ENCODE measurements at regions not wholly inside any gene's neighbourhood (a gene's known extent, or its start where the extent isn't known, plus 50 kb on each side); places are given as distances from the start of the nearest gene placed in this dataset.

DNA sequence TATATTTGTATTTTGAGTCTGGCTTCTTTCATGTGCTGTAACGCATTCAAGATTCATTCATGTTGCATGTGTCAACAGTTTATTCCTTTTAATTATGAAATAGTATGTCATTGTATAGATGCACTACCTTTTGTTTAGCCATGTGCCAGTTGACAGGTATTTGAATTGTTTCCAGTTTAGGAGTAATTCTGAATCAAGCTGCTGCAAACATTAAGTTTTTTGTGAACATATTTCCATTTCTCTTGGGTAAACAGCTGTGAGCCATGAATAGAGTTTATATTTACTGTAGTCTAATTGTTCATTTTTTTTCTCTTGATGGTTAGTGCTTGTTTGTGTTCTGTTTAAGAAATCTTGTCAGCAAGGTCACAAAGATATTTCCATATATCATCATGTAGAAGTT lies 142.4 kb upstream of the RIPOR2 start:
- Mint-ChIP-seq H3K27me3 (peaks cover 12% of the 10 kb centered on the region), H3K36me3 (no peaks in the 10 kb centered on the region), H3K4me3 (no peak overlapping the region), H3K9me3 (no peaks in the 10 kb centered on the region), H3K4me1 (ENCODE audit: unreplicated experiment) (no peaks in the 10 kb centered on the region), H3K27ac (no peak overlapping the region)
- TF ChIP-seq, protein P1, sequence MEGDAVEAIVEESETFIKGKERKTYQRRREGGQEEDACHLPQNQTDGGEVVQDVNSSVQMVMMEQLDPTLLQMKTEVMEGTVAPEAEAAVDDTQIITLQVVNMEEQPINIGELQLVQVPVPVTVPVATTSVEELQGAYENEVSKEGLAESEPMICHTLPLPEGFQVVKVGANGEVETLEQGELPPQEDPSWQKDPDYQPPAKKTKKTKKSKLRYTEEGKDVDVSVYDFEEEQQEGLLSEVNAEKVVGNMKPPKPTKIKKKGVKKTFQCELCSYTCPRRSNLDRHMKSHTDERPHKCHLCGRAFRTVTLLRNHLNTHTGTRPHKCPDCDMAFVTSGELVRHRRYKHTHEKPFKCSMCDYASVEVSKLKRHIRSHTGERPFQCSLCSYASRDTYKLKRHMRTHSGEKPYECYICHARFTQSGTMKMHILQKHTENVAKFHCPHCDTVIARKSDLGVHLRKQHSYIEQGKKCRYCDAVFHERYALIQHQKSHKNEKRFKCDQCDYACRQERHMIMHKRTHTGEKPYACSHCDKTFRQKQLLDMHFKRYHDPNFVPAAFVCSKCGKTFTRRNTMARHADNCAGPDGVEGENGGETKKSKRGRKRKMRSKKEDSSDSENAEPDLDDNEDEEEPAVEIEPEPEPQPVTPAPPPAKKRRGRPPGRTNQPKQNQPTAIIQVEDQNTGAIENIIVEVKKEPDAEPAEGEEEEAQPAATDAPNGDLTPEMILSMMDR (conservative IDR thresholded peaks at IDR 0.05): no peak
- no peak for DNase-seq (ENCODE audit: extremely low spot score, unreplicated experiment)

- peaks cover 10% of the 10 kb centered on the region for H3K27me3 Mint-ChIP-seq
- TF ChIP-seq, protein P1 (conservative IDR thresholded peaks at IDR 0.05): no peak
- H3K27ac Mint-ChIP-seq: no peak overlapping the region
- H3K9me3 Mint-ChIP-seq: no peaks in the 10 kb centered on the region
- no peak for DNase-seq (ENCODE audit: extremely low spot score, unreplicated experiment)
- H3K4me3 Mint-ChIP-seq: no peak overlapping the region
- no peaks in the 10 kb centered on the region for H3K36me3 Mint-ChIP-seq
- no peaks in the 10 kb centered on the region for H3K4me1 Mint-ChIP-seq (ENCODE audit: unreplicated experiment)
Measured at GRCh38 chr6:25083784-25084507, 148.2 kb upstream of the RIPOR2 start.

GRCh38 chr6:25084508-25084833 lies 148.7 kb upstream of the RIPOR2 start:
- H3K9me3 Mint-ChIP-seq: no peaks in the 10 kb centered on the region
- H3K4me3 Mint-ChIP-seq: no peak overlapping the region
- no peak for DNase-seq (ENCODE audit: extremely low spot score, unreplicated experiment)
- H3K4me1 Mint-ChIP-seq (ENCODE audit: unreplicated experiment): no peaks in the 10 kb centered on the region
- no peaks in the 10 kb centered on the region for H3K36me3 Mint-ChIP-seq
- no peak overlapping the region for H3K27ac Mint-ChIP-seq
- TF ChIP-seq, protein P1 (conservative IDR thresholded peaks at IDR 0.05): no peak
- peaks cover 14% of the 10 kb centered on the region for H3K27me3 Mint-ChIP-seq

DNA sequence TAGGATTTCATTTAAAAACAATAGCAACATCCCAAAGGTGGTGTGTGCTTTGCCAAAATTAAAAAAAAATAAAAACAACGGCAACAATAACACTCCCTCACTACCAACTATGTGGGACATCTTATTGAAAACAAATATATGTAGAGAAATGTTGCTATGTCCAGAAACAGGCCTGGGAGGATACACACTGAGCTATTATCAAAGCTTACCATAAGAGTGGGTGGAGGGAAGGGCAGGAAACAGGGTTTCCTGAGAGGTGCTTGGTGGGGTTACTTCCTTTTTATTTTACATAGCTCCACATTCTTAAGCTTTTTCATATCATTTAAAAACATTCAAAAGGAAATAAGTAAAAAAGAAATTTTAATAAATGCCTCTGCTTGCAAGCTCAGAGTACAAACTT lies 150.0 kb upstream of the RIPOR2 start:
- Mint-ChIP-seq H3K27ac (no peak overlapping the region), H3K9me3 (no peaks in the 10 kb centered on the region), H3K27me3 (peaks cover 13% of the 10 kb centered on the region), H3K36me3 (no peaks in the 10 kb centered on the region), H3K4me1 (ENCODE audit: unreplicated experiment) (no peaks in the 10 kb centered on the region), H3K4me3 (no peak overlapping the region)
- TF ChIP-seq, protein P1 (conservative IDR thresholded peaks at IDR 0.05): no peak
- DNase-seq (ENCODE audit: extremely low spot score, unreplicated experiment): no peak

GRCh38 chr6:25086500-25087091 lies 150.8 kb upstream of the RIPOR2 start:
- TF ChIP-seq, protein P1 (conservative IDR thresholded peaks at IDR 0.05): no peak
- no peaks in the 10 kb centered on the region for H3K9me3 Mint-ChIP-seq

More at GRCh38 chr6:25086500-25087091, 150.8 kb upstream of the RIPOR2 start:
- DNase-seq (ENCODE audit: extremely low spot score, unreplicated experiment): no peak
- Mint-ChIP-seq H3K4me3 (no peak overlapping the region), H3K27me3 (peaks cover 13% of the 10 kb centered on the region), H3K27ac (no peak overlapping the region), H3K4me1 (ENCODE audit: unreplicated experiment) (no peaks in the 10 kb centered on the region), H3K36me3 (no peaks in the 10 kb centered on the region)
